GM21528 (cell line): ENCODE measurements at regions not wholly inside any gene's neighbourhood (a gene's known extent, or its start where the extent isn't known, plus 50 kb on each side); places are given as distances from the start of the nearest gene placed in this dataset.
A peak's percentile ranks its signal among the peaks of the same experiment; 100 is the strongest.

Experiments used
- ATAC-seq: cut with Tn5 transposase; IDR thresholded peaks from one replicate; pipeline ENCODE4 v1.9.1; 2021; ENCODE audit warnings: mild to moderate bottlenecking, moderate library complexity; ENCODE audit not compliant: unreplicated experiment, low FRiP score

DNA sequence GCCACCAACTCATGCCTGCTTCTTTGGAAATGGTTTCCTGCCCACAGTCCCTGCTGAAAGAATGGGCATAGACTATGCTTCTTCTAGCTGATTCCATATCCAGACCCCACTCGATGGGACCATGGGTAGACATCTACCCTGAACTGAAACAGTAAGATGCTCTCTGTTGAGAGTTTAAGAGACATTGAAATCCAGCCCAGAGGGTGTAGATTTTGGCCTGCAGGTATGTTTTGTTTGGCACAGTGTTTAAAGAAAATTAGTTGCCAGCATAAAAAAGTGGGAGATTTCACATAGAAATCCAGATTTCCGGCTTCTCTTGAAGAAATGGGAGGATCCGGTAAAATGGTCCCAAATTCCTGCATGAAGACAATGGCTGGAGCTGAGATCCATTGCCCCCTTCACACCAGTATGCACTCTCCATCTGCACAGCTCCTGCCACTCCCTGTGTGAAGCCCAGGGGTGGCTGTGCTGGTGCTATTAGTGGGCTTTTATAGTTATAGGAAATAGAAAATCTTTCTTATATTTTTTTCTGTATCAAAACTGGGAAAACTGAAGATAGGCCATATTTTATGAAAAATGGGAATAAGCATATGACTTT lies 218.1 kb downstream of the PTEN start:
- ATAC-seq = no peak

DNA sequence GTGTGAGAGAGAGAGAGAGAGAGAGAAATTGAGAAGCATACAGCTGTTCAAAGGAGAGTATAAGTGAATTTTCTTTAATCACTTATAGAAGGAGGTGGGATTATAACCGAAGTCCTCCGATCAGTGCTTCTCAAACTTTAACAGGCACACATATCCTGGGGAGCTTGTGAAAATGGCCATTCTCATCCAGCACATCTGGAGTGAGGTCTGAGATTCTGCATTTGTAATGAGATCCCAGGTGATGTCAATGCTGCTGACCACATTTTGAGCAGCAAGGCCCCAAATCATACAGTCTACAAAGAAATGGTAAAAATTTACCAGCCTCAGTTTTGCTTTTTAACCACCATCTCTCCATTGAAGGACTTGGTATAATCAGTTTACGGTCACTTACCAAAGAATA lies 219.0 kb downstream of the PTEN start:
- peak; percentile 37 for ATAC-seq

DNA sequence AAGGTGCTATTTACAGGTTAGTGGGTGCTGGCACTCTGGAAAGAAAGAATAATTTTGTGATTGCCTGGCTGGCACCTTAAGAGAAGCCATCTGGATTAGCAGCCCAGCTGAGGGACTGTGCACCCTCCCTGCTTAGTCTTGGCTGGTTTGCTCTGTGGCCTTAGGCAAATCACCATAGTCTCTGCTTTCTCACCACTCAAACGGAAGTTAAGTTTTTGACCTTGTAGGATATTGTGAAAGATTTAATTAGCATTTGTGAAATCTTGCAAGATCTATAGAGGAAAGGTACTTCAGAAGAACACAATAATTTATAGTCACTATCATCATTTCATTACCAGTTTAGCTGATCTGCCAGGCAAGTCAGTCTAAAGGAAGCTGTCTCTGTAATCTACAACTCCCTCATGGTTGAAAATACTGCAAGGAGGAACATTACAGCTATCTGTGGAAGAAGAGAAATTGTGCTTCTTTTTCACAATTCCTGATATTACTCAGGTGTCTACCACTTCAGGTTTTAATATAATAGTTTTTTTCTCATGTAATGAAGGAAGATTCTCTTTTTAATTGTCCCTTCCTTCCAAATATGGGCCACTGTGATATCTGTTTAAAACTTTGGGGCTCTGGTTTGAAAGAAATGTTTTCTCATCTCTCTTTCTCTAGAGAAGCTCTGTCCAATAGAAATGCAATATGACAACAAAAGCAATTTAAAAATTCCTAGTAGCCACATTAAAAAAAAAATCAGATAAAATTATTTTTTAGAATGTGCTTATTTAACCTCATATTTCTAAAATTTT lies 219.6 kb downstream of the PTEN start:
- peak; percentile 69 for ATAC-seq

DNA sequence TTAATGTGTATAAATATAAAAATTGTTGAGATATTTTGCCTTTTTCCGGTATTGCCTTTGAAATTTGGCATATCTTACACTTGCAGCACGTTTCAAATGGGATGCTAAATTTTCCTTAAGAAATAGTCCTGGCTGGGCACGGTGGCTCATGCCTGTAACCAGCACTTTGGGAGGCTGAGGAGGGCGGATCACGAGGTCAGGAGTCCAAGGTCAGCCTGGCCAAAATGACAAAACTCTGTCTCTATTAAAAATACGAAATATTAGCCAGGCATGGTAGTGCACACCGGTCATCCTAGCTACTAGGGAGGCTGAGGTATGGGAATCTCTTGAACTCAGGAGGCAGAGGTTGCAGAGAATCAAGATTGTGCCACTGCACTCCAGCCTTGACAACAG lies 220.2 kb downstream of the PTEN start:
- ATAC-seq = no peak

DNA sequence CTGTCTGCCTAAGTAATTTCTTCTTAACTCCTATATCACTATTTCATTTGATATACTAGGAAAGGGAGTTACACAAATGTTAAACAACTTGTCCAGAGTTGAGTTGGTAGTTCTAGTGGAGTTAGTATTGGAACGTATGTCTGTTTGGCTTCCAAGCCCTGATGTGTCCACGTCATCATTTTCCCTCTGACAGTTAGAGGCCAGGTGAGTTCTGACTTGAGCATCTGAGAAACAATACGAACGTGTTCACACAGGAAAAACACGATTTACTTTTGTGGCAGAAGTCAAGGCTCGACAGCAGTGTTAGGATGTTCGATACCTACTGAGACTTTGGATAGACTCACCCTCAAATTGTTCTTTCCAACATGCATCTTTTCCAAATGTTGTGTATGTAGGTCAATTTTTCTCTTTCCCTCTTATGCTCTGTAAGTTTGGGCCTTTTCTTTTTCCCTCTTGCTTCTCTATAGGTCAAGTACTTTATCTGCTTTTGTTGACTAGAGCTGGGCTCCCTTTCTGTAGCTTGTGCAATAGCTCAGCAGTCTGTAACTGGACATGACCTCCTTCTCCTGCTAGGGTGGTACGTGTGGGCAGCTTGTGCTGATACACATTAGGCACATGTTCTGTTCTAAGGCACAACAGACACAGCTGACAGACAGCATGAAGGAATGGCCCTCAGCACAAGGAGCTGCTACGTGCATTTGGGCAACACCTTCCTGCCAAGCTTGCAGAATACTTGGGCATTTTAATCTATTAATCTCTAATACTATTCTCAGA lies 222.9 kb downstream of the PTEN start:
- ATAC-seq = no peak

DNA sequence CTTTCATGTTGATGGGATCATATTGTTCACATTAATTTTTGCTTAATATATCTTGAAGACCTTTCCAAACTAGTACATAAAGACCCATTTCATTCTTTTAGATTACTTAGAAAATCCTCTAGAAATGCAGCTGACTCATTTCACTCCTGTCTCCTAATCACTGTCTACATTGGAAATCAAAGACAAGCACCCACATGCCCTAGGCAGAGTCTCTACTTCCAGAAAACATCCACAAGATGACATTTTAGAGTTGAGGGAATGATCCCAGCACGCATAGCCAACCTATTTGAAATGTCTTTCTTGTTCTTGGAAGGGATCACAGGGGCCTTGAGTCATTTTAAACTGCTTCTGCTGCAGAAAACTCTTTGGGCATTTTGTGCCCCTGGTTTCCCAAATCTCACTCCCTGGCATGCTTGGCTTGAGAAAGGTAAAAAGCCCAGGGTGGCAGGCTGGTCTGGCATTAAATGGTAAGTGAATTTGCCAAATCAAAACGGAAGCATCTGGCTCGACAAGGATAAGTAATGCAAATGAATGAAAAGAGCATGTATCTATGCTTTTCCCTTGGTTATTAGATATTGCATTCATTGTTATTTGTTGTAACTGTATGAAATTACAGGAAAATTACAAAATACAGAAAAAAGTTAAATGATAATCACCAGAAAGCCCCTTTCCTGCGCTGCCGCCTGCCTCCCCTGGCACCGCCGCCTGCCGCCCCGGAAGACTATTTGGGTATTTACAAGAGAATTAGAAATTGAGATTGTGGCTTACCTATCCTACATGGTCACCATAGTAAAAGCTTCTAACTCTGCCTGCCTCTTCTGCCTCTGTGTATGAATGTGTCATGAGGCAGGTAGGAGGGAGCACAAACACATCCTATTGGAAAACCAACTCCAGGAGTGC lies 225.3 kb downstream of the PTEN start:
- ATAC-seq = no peak

DNA sequence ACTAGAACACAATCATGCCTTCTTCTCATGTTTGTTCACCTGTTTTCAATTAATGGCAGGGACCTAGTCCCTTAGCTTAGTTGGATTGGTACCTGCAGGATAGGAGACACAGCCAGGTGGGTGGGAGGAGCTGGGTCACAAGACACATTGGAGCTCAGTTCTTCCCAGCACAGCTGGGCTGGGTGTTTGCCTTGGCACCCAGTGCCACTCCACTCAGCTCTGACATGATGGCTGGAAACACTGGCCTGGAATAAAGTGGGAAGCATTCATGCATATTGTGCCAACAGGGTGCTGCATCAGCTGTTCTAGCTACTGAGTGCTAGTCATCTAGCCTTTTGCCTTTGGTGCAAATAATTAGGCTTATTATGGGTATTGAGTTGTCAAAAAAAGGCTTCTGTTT lies 226.1 kb downstream of the PTEN start:
- ATAC-seq = no peak

DNA sequence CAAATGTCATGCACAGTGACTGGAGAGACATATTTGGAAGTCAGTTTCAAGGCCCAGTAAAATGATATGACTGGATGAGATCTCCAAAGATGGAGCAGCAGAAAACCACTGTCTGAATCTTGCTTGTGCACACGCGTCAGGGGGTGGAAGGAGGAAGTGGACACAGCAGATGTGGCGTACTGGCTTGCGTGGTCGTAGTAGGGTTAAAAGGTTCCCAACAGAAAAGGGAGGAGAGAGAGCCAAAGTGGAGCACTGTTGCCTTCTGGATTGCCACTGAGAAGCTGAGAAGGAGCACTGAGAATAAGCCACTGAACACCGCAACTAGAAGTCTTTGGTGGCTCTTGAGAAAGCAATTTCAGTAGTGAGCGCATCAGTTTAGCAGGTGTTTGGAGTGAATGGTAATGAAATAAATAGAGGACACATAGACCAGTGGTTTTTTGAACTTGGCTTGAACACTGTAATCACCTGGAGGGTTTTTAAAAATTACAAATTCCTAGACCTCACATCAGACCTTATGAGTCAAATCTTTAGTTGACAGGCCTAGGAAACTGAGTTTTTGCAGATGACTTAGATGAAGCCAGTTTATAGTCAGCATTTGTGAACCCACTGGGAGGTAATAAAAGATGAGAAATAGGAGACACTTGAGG lies 227.3 kb downstream of the PTEN start:
- peak; percentile 31 for ATAC-seq

DNA sequence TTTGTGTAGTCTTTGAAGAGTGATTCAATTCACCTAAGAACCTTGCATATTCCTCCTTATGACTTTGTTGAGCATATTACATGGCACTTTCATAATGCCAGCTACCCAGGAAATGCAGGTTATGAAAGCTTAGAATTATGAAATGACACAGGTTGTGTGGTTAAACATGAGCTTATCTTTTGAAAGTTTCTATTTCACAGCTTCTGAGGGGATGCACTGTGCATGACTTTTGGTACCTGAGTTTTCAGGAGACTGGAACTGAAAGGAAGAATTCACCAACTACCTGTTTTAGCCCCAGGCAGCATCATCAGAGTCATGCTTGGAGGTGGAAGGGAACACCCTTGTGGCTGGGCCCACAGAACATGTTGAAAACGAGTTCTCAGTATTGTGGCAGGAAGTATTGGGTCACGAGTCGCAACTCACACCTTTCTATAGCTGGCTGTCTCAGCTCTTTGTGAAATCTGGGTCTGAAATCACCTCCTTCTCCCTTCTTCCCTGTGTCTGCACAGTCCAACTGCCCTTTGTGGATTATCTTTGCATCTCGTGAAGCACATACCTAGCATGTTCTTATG lies 228.2 kb downstream of the PTEN start:
- peak; percentile 74 for ATAC-seq

DNA sequence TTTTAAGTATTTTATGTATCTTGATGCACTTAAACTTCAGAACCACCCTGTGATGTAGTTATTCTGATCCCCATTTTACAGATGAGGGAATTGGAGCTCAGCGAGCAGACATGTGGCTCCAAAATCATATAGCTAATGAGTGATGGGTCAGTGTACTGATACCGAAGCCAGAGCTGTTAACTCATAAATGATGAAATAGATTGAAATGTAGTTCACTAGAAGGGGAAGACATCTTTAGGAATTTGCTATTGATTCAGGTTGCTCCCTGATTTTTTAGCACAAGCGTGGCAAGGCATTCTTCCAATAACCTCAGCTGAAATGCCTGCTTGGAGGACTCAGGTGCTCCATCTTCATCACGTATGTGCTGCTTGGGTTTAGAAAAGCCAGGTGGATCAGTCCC lies 228.8 kb downstream of the PTEN start:
- no peak for ATAC-seq

DNA sequence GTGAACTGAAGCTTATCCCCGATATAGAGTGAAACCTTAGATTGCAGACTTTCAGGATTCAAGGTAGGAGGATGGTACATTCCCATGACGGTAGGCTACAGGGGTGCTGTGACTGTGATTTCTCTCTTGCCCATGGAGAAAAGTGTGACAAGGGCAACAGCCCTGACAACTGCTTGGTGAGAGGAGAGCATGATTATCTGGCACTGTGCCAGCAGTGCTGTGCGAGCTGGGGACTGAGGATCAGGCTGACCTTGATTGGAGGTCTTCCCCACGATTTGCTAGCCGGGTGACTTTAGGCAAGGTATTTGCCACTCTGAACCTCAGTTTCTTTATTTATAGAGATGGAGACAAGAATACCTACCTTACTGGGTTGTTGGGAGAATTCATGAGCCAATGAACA lies 229.5 kb downstream of the PTEN start:
- no peak for ATAC-seq

DNA sequence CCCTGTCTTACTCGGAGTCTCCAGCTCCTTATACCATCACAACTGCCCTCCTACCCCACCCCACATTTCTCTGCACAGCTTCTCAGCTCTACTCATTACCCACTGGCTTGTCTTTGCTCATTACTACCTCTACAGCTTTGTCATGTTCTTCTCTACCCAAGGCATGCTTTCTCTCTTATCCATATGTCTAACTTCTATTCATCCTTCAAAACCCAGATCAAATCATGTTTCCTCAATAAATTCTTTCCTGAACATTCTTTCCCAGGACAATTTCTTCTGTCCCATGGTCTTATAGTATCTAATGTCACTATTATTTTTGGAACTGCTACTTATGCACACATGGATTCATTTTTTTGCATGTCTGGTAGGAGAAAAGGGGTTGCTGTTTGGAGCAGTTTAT lies 231.4 kb downstream of the PTEN start:
- ATAC-seq = no peak

DNA sequence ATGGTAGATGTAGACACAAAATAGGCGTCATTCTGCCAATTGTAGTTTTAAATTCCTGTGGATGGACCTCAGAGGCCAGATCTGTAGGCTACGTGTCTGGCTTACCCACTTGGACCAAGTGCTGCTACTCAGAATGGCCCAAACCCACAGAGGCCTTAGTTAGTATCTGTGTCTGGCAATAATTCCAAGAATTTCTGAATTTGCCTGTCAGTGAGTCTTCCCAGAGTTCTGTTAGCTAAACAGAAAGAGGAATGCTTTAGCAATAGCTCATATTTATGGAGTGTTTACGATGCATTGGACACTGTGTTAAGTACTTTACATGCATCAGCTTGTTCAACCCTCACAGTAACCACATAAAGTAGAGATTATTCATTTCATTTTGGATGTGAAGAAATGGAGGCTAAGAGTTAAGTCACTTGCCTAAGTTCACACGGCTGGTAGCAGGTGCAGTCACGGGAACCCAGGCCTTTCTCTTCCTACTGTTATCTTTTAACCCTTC lies 231.8 kb downstream of the PTEN start:
- ATAC-seq = no peak

DNA sequence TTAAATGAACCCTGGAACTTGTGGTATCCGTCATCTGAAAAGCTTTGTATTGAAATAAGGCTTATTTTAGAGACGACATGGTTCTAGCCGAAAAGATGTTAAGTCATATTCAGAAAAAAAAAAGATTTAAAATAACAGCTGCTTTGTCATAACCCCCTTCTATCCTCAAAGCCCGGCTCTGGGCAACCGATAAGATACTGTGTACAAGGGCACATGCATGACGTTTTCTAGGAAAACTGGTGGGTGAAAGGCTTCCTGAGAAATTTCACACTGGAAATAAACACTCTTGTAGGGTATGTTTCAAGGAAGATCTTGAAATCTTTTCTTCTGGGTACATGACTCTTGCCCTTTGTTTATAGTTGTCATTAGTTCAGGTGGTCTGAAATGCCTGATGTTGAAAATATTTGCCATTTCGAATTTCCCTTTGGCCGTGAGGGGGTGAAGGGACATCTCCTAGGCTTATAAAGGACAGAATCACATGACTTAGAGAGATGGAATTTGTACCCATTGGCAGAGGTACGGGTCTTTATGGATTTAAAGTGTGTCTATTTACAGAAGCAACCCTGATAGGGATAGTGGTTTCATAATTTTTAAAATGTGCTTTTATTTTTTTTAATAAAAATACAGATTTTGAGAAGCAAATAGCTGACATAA lies 232.5 kb downstream of the PTEN start:
- ATAC-seq = no peak

DNA sequence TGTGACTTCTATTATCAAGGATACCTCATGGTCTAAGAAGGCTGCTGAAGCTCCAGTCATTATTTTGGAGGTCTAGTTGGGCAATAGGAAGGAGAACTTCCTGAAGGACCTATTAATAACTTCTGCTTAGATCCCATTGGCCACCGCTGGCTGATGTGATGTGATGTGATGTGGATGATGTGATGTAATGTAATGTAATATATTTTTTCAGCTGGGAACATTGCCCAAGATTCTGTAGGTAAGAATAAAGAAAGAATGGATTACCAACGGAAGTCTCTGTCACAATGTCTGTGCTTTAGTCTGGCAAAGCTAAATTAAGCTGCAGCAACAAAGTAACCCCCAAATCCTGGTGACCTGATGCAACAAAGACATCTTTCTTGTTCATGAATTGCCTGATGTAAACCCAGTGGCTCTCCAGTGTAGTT lies 233.7 kb downstream of the PTEN start:
- ATAC-seq = no peak

DNA sequence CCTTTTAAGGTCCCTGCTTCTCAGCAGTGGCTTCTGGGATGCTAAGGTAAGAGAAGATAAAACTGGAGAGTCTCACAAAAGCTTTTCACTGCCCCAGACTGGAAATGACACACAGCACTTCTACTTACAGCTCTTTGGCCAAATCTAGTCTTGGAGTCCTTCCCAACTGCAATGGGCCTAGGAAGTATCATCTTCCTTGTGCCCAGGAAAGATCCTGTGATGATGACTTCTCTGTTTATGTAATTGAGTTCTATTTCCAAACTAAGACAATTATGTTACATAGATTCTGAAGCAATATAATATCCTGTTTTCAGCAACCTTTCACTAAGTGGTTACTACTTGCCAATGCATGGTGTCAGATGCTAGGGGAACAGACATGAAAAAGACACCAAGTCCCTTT lies 234.1 kb downstream of the PTEN start:
- no peak for ATAC-seq

DNA sequence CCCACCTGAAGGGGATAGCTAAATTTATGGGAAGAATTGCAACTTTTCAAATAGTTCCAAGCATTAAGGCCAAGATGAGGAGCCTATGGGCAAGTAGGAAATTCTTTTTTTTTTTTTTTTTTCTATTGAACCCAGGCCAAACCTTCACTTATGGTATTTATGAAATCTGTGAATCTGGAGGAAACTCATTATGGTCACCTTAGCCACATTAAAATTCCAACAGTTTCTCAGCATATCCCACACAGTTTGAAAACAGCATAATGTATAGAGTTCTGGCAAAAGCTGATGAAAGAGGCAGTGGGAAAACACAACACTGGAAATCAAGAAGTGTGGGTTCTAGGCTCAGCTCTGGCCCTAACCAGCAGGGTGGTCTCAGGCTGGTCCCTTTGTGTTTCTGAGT lies 236.9 kb downstream of the PTEN start:
- ATAC-seq = no peak

DNA sequence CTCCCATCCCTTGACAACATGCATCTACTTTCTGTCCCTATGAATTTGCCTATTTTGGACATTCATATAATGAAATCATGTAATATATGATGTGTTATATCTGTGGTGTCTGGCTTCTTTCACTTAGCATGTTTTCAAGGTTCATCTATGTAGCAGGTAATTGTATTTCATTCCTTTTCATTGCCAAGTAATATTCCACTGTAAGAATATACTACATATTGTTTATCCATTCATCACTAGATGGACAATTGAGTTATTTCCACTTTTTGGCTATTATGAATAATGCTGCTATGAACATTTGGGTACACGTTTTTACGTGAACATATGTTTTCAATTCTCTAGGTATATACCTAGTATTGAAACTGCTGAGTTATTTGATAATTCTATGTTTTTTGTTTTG lies 238.2 kb downstream of the PTEN start:
- ATAC-seq = no peak

DNA sequence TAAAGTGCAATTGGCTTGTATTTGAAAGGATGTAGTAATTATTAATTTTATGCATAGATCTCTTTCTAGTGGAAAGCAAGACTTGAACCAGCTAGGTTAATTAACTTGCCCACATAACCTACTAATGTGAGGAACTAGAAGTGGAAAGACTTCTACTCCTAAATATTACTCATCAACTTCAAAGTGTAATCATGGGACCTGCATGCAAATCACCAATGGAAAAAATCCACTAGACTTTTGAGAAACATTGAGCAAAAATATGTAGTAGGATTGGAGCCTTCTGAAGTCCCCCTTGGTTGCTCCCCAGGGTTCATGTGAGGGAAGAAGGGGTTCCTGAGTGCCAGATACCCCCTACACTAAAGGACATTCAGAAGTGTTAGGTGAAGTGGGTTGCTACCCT lies 240.2 kb downstream of the PTEN start:
- no peak for ATAC-seq
